DND-41 (cell line): ENCODE measurements at regions not wholly inside any gene's neighbourhood (a gene's known extent, or its start where the extent isn't known, plus 50 kb on each side); places are given as distances from the start of the nearest gene placed in this dataset.

Experiments
- ATAC-seq: fragments of 200-7000 bp; cut with Tn5 transposase; 3 replicates; pipeline ENCODE4 v1.9.1; 2021; ENCODE audit warnings: low read depth; ENCODE audit not compliant: insufficient read depth
- DNase-seq: peaks from one replicate; pipeline ENCODE4 v3.0.0-alpha.2; 2020
- H2AFZ ChIP-seq: 2 replicates; pipeline ENCODE4 v1.6.0; 2012; ENCODE audit warnings: low read depth, low read length
- H3K27ac ChIP-seq: 2 replicates; pipeline ENCODE4 v1.5.1; 2012; ENCODE audit warnings: low read length, inconsistent platforms
- H3K27me3 ChIP-seq: fragments of 200-600 bp; sonication (generic); 2 replicates; pipeline ENCODE4 v1.6.0; 2012; ENCODE audit warnings: low read length, mild to moderate bottlenecking, inconsistent platforms; ENCODE audit not compliant: insufficient read depth, poor library complexity
- H3K36me3 ChIP-seq: 2 replicates; pipeline ENCODE4 v1.5.1; 2012; ENCODE audit warnings: low read length, inconsistent platforms; ENCODE audit not compliant: insufficient read depth
- H3K4me1 ChIP-seq: 2 replicates; pipeline ENCODE4 v1.5.1; 2012; ENCODE audit warnings: mild to moderate bottlenecking, low read length; ENCODE audit not compliant: insufficient read depth
- H3K4me2 ChIP-seq: 2 replicates; pipeline ENCODE4 v1.6.0; 2012; ENCODE audit warnings: mild to moderate bottlenecking, moderate library complexity, low read length, inconsistent platforms; ENCODE audit not compliant: insufficient read depth
- H3K4me3 ChIP-seq, 2 experiments: fragments of 200-600 bp in 1 of 2; shearing (Covaris generic) in 1 of 2; 2 replicates each; pipeline ENCODE4 v1.5.1; 2012 to 2016; ENCODE audit warnings: inconsistent platforms in 2 of 2, low read length in 2 of 2, mild to moderate bottlenecking in 2 of 2, low read depth in 1 of 2, moderate library complexity in 1 of 2
- H3K79me2 ChIP-seq: 2 replicates; pipeline ENCODE4 v1.6.0; 2012; ENCODE audit warnings: low read length, inconsistent platforms; ENCODE audit not compliant: insufficient read depth
- H3K9ac ChIP-seq: 2 replicates; pipeline ENCODE4 v1.6.0; 2012; ENCODE audit warnings: low read depth, mild to moderate bottlenecking, inconsistent platforms, low read length, moderate library complexity
- H3K9me3 ChIP-seq: 2 replicates; pipeline ENCODE4 v1.5.1; 2012; ENCODE audit warnings: low read length, moderate library complexity, mild to moderate bottlenecking, inconsistent platforms; ENCODE audit not compliant: insufficient read depth, severe bottlenecking
- H4K20me1 ChIP-seq: 2 replicates; pipeline ENCODE4 v1.6.0; 2012; ENCODE audit warnings: low read length; ENCODE audit not compliant: insufficient read depth
- CTCF ChIP-seq: IDR thresholded peaks from 2 replicates; pipeline ENCODE4 v1.5.1; 2012; ENCODE audit warnings: borderline replicate concordance, low read length, moderate library complexity, mild to moderate bottlenecking; ENCODE audit not compliant: poor library complexity, severe bottlenecking; ENCODE audit errors: extremely low read depth
- EZH2 ChIP-seq: IDR thresholded peaks from 3 replicates; pipeline ENCODE4 v1.6.1; 2012; ENCODE audit warnings: borderline replicate concordance, low read depth, mild to moderate bottlenecking, moderate library complexity, low read length, inconsistent platforms; ENCODE audit not compliant: severe bottlenecking

GRCh38 chr5:73352649-73353230, 95.8 kb downstream of the FOXD1 start:
- ATAC-seq = no peak
- no peak for DNase-seq
- Histone ChIP-seq H2AFZ (no peak overlapping the region), H3K27ac (no peak overlapping the region), H3K4me3 (no peak overlapping the region), H3K9me3 (no peaks in the 10 kb centered on the region), H4K20me1 (no peaks in the 10 kb centered on the region), H3K9ac (no peak overlapping the region), H3K36me3 (no peaks in the 10 kb centered on the region), H3K79me2 (no peaks in the 10 kb centered on the region), H3K27me3 (no peaks in the 10 kb centered on the region), H3K4me2 (no peak overlapping the region), H3K4me1 (no peaks in the 10 kb centered on the region)
- TF ChIP-seq CTCF (no peak), EZH2 (no peak)

- no peak overlapping the region for H2AFZ ChIP-seq
- DNase-seq (no peak), ATAC-seq (no peak)
- no peak overlapping the region for H3K9ac ChIP-seq
- H3K27ac ChIP-seq = no peak overlapping the region
- H3K4me1 ChIP-seq = no peaks in the 10 kb centered on the region
- no peak overlapping the region for H3K4me3 ChIP-seq
- H3K79me2 ChIP-seq = no peaks in the 10 kb centered on the region
- no peak overlapping the region for H3K4me2 ChIP-seq
- H4K20me1 ChIP-seq = no peaks in the 10 kb centered on the region
- no peaks in the 10 kb centered on the region for H3K27me3 ChIP-seq
- no peaks in the 10 kb centered on the region for H3K9me3 ChIP-seq
- TF ChIP-seq EZH2 (no peak), CTCF (no peak)
- H3K36me3 ChIP-seq = no peaks in the 10 kb centered on the region
These were observed 96.3 kb downstream of the FOXD1 start for GRCh38 chr5:73352243-73352642.

GRCh38 chr5:73351593-73351992, 97.0 kb downstream of the FOXD1 start:
- Histone ChIP-seq H3K36me3 (no peaks in the 10 kb centered on the region), H3K4me3 (no peak overlapping the region), H2AFZ (no peak overlapping the region), H3K27me3 (no peaks in the 10 kb centered on the region), H3K79me2 (no peaks in the 10 kb centered on the region), H3K9ac (no peak overlapping the region), H3K4me1 (no peaks in the 10 kb centered on the region), H3K9me3 (no peaks in the 10 kb centered on the region), H4K20me1 (no peaks in the 10 kb centered on the region), H3K27ac (no peak overlapping the region), H3K4me2 (no peak overlapping the region)
- ATAC-seq (no peak), DNase-seq (no peak)
- TF ChIP-seq CTCF (no peak), EZH2 (no peak)

GRCh38 chr5:73346878-73347408, 101.6 kb downstream of the FOXD1 start:
- no peaks in the 10 kb centered on the region for H3K9me3 ChIP-seq
- TF ChIP-seq CTCF (no peak), EZH2 (no peak)
- H4K20me1 ChIP-seq = no peaks in the 10 kb centered on the region
- no peak overlapping the region for H3K4me3 ChIP-seq
- H3K79me2 ChIP-seq = no peaks in the 10 kb centered on the region
- H3K27me3 ChIP-seq = no peaks in the 10 kb centered on the region
- no peak overlapping the region for H3K4me2 ChIP-seq
- DNase-seq = no peak
- no peak overlapping the region for H3K27ac ChIP-seq
- H3K4me1 ChIP-seq = no peaks in the 10 kb centered on the region
- ATAC-seq = no peak
- no peak overlapping the region for H2AFZ ChIP-seq
- no peaks in the 10 kb centered on the region for H3K36me3 ChIP-seq
- H3K9ac ChIP-seq = no peak overlapping the region
